ENCODE measurements at regions not wholly inside any gene's neighbourhood (a gene's known extent, or its start where the extent isn't known, plus 50 kb on each side); places are given as distances from the start of the nearest gene placed in this dataset.

- no peak for DNase-seq
These were observed 70.2 kb downstream of the HRH4 start for GRCh38 chr18:24530630-24531111.

GRCh38 chr18:24534271-24534670, 73.8 kb downstream of the HRH4 start:
- DNase-seq: no peak

GRCh38 chr18:24534737-24535136, 74.3 kb downstream of the HRH4 start:
- no peak for DNase-seq

GRCh38 chr18:24535527-24536295, 75.3 kb downstream of the HRH4 start:
- DNase-seq: no peak

- DNase-seq: no peak
These were observed 75.9 kb downstream of the HRH4 start for GRCh38 chr18:24536326-24536725.

GRCh38 chr18:24536834-24537233, 76.4 kb downstream of the HRH4 start:
- DNase-seq: no peak

- no peak for DNase-seq
These were observed 78.2 kb downstream of the HRH4 start for GRCh38 chr18:24538414-24539264.

GRCh38 chr18:24539866-24540617, 79.6 kb downstream of the HRH4 start:
- no peak for DNase-seq

GRCh38 chr18:24540896-24541295, 80.5 kb downstream of the HRH4 start:
- no peak for DNase-seq

GRCh38 chr18:24543086-24543794, 82.8 kb downstream of the HRH4 start:
- no peak for DNase-seq

GRCh38 chr18:24543795-24544498, 83.5 kb downstream of the HRH4 start:
- no peak for DNase-seq

- no peak for DNase-seq
These were observed 84.5 kb downstream of the HRH4 start for GRCh38 chr18:24544949-24545348.

- no peak for DNase-seq
These were observed 85.2 kb downstream of the HRH4 start for GRCh38 chr18:24545651-24546050.

- no peak for DNase-seq
These were observed 85.9 kb downstream of the HRH4 start for GRCh38 chr18:24546307-24546706.

- no peak for DNase-seq
These were observed 88.1 kb downstream of the HRH4 start for GRCh38 chr18:24548583-24548982.

GRCh38 chr18:24552218-24552617, 91.8 kb downstream of the HRH4 start:
- DNase-seq: no peak

- DNase-seq: no peak
These were observed 93.3 kb downstream of the HRH4 start for GRCh38 chr18:24553571-24554285.

GRCh38 chr18:24558403-24558802, 98.0 kb downstream of the HRH4 start:
- no peak for DNase-seq

- no peak for DNase-seq
These were observed 99.1 kb downstream of the HRH4 start for GRCh38 chr18:24559526-24559925.

GRCh38 chr18:24560511-24560981, 100.1 kb downstream of the HRH4 start:
- no peak for DNase-seq

- no peak for DNase-seq
These were observed 101.0 kb downstream of the HRH4 start for GRCh38 chr18:24561369-24561965.

Measured in NCI-H1092 (cell line).